ENCODE measurements at regions not wholly inside any gene's neighbourhood (a gene's known extent, or its start where the extent isn't known, plus 50 kb on each side); places are given as distances from the start of the nearest gene placed in this dataset.

- DNase-seq, result no peak
Observed at GRCh38 chr7:93015101-93015778, 102.5 kb downstream of the SAMD9 start.

GRCh38 chr7:93014410-93014809 lies 103.4 kb downstream of the SAMD9 start:
- no peak for DNase-seq

GRCh38 chr7:93013446-93014061 lies 104.2 kb downstream of the SAMD9 start:
- no peak for DNase-seq

- no peak for DNase-seq
Observed at GRCh38 chr7:93011351-93012294, 106.2 kb downstream of the SAMD9 start.

- no peak for DNase-seq
Observed at GRCh38 chr7:93008833-93009232, 108.9 kb downstream of the SAMD9 start.

- no peak for DNase-seq
Observed at GRCh38 chr7:93006480-93007095, 111.2 kb downstream of the SAMD9 start.

GRCh38 chr7:93004906-93005305 lies 112.9 kb downstream of the SAMD9 start:
- DNase-seq, result no peak

- no peak for DNase-seq
Observed at GRCh38 chr7:92997719-92998118, 120.1 kb downstream of the SAMD9 start.

GRCh38 chr7:92997152-92997551 lies 120.6 kb downstream of the SAMD9 start:
- no peak for DNase-seq

GRCh38 chr7:92994901-92995300 lies 122.9 kb downstream of the SAMD9 start:
- DNase-seq, result no peak

GRCh38 chr7:92992932-92993331 lies 124.8 kb downstream of the SAMD9 start:
- DNase-seq, result no peak

GRCh38 chr7:92992483-92992882 lies 125.3 kb downstream of the SAMD9 start:
- DNase-seq, result no peak

- DNase-seq, result no peak
Observed at GRCh38 chr7:92991190-92991589, 126.6 kb downstream of the SAMD9 start.

- no peak for DNase-seq
Observed at GRCh38 chr7:92988941-92989545, 128.7 kb downstream of the SAMD9 start.

- DNase-seq, result no peak
Observed at GRCh38 chr7:92988051-92988450, 129.7 kb downstream of the SAMD9 start.

GRCh38 chr7:92987538-92987937 lies 130.2 kb downstream of the SAMD9 start:
- no peak for DNase-seq

- DNase-seq, result no peak
Observed at GRCh38 chr7:92987095-92987494, 130.7 kb downstream of the SAMD9 start.

GRCh38 chr7:92982928-92983327 lies 134.9 kb downstream of the SAMD9 start:
- no peak for DNase-seq

- DNase-seq, result no peak
Observed at GRCh38 chr7:92976931-92977330, 140.6 kb upstream of the CDK6 start.

GRCh38 chr7:92973974-92974373 lies 137.6 kb upstream of the CDK6 start:
- no peak for DNase-seq

- no peak for DNase-seq
Observed at GRCh38 chr7:92973293-92973731, 136.9 kb upstream of the CDK6 start.

- no peak for DNase-seq
Observed at GRCh38 chr7:92972441-92972840, 136.1 kb upstream of the CDK6 start.

GRCh38 chr7:92969061-92969460 lies 132.7 kb upstream of the CDK6 start:
- no peak for DNase-seq

Measured in activated CD4-positive, CD25-positive, alpha-beta regulatory T cell (primary cell).